Panc1 (cell line): ENCODE measurements at regions not wholly inside any gene's neighbourhood (a gene's known extent, or its start where the extent isn't known, plus 50 kb on each side); places are given as distances from the start of the nearest gene placed in this dataset.

Experiments
- ATAC-seq: fragments of 200-7000 bp; cut with Tn5 transposase; 2 replicates; pipeline ENCODE4 v1.9.1; 2020; ENCODE audit warnings: mild to moderate bottlenecking, moderate library complexity
- BruUV-seq: library from RNA; stranded (reverse); fragments of 400-500 nt; replicated peaks from 2 replicates; lab custom pipeline; 2021; lab: Mats Ljungman, UMichigan
- CTCF ChIA-PET: fragments of 300-600 bp; sonication (Branson Sonifier 250); formaldehyde crosslinking; loops from one replicate; lab custom pipeline; 2022; ENCODE audit warnings: antibody characterized with exemption; lab: Charles Lee
- POLR2A ChIA-PET: fragments of 300-600 bp; sonication (Branson Sonifier 250); formaldehyde crosslinking; loops from one replicate; lab custom pipeline; 2022; ENCODE audit warnings: antibody characterized with exemption; lab: Charles Lee
- DNase-seq: peaks from one replicate; pipeline ENCODE4 v3.0.0-alpha.2; 2010; ENCODE audit warnings: low read depth, low spot score
- H3K27ac ChIP-seq: 2 replicates; pipeline ENCODE4 v1.5.1; 2011; ENCODE audit warnings: mild to moderate bottlenecking, low read length, inconsistent platforms
- H3K27me3 ChIP-seq: fragments of 200-500 bp; sonication (Bioruptor generic); 2 replicates; pipeline ENCODE4 v1.6.0; 2014; ENCODE audit warnings: low read length, inconsistent platforms; ENCODE audit not compliant: control insufficient read depth, insufficient read depth
- H3K36me3 ChIP-seq: fragments of 200-500 bp; sonication (Bioruptor generic); 2 replicates; pipeline ENCODE4 v1.5.1; 2014; ENCODE audit warnings: inconsistent platforms, mild to moderate bottlenecking, low read length, moderate library complexity; ENCODE audit not compliant: control insufficient read depth, insufficient read depth
- H3K4me1 ChIP-seq: 2 replicates; pipeline ENCODE4 v1.5.1; 2011; ENCODE audit warnings: inconsistent platforms, mild to moderate bottlenecking, low read length, moderate library complexity; ENCODE audit not compliant: control insufficient read depth, insufficient read depth
- H3K4me3 ChIP-seq, 2 experiments: 2 replicates each; pipeline ENCODE4 v1.5.1; 2011 to 2012; ENCODE audit warnings: low read depth in 2 of 2, low read length in 2 of 2, mild to moderate bottlenecking in 2 of 2, inconsistent platforms in 1 of 2, moderate library complexity in 1 of 2
- H3K9me3 ChIP-seq: fragments of 200-500 bp; sonication (Bioruptor generic); 2 replicates; pipeline ENCODE4 v1.5.1; 2014; ENCODE audit warnings: low read depth, mild to moderate bottlenecking, inconsistent platforms, low read length, moderate library complexity; ENCODE audit not compliant: control insufficient read depth, insufficient read depth
- CTCF ChIP-seq: fragments of 450-650 bp; IDR thresholded peaks from 2 replicates; pipeline ENCODE4 v1.5.1; 2017; ENCODE audit warnings: mild to moderate bottlenecking
- POLR2AphosphoS5 ChIP-seq: IDR thresholded peaks from 2 replicates; pipeline ENCODE4 v1.6.1; 2012; ENCODE audit warnings: mild to moderate bottlenecking, low read depth, low read length, moderate library complexity
- REST ChIP-seq, 2 experiments: IDR thresholded peaks; 2 replicates each; pipeline ENCODE4 v1.6.1; 2011 to 2012; ENCODE audit warnings: low read depth in 2 of 2, control low read depth in 1 of 2, low read length in 1 of 2, mild to moderate bottlenecking in 1 of 2, moderate library complexity in 1 of 2; ENCODE audit not compliant: insufficient read depth in 1 of 2
- SIN3A ChIP-seq: IDR thresholded peaks from 2 replicates; pipeline ENCODE4 v1.6.1; 2012; ENCODE audit warnings: low read depth, mild to moderate bottlenecking, low read length, moderate library complexity, borderline replicate concordance; ENCODE audit not compliant: insufficient read depth
- TCF7L2 ChIP-seq: IDR thresholded peaks from 2 replicates; pipeline ENCODE4 v1.6.1; 2011; ENCODE audit warnings: mild to moderate bottlenecking, low read depth, low read length, inconsistent platforms
- in situ Hi-C: cut with HindIII; loops from 2 replicates; pipeline ENCODE4 v1.10.0; 2016; ENCODE audit warnings: low sequenced_read_pairs, low pct_unique_long_range_greater_than_20kb
- intact Hi-C: fragments of 100-400 bp; cut with micrococcal nuclease; formaldehyde crosslinking; loops from one replicate; pipeline ENCODE4 v1.10.0; 2022; ENCODE audit not compliant: unreplicated experiment

GRCh38 chr2:224308272-224308911 is 93.5 kb downstream of the FAM124B start:
- in situ Hi-C loops (no loop called here), intact Hi-C loops (no loop called here)
- H3K4me1 ChIP-seq: no peaks in the 10 kb centered on the region
- H3K27ac ChIP-seq: no peak overlapping the region
- POLR2A ChIA-PET: no interaction called here
- no peaks in the 10 kb centered on the region for H3K9me3 ChIP-seq
- H3K4me3 ChIP-seq: no peak overlapping the region
- TF ChIP-seq CTCF (no peak), REST (IDR thresholded peaks at IDR 0.05; ENCODE audit: insufficient read depth in 1 of 2, low read depth in 2 of 2, low read length in 1 of 2) (no peak), SIN3A (no peak), TCF7L2 (no peak), POLR2AphosphoS5 (no peak)
- H3K36me3 ChIP-seq: no peaks in the 10 kb centered on the region
- no peak for DNase-seq
- no TSS peak for BruUV-seq
- H3K27me3 ChIP-seq: no peaks in the 10 kb centered on the region
- CTCF ChIA-PET: no interaction called here
- ATAC-seq: no peak

DNA sequence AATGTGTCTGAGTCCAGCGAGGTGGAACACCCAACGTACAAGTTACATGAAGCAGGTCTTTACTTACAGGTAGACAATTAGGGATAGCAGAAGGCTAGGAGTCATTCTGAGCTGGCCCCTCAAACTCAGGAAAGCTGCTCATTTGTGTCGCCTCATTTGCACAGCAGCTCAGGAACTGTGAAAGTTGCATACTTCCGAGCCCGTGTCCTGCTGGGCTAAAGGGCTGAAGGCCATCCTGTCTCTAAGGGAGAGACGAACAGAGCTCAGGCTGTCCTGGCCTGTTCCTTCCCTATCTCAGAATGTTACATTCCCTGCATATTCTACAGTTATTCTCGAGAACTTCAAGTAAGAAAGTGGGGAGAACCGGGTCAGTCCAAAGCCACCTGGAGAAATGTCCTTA is 99.0 kb downstream of the FAM124B start:
- Histone ChIP-seq H3K27ac (no peak overlapping the region), H3K9me3 (no peaks in the 10 kb centered on the region), H3K4me1 (no peaks in the 10 kb centered on the region), H3K4me3 (no peak overlapping the region), H3K36me3 (no peaks in the 10 kb centered on the region), H3K27me3 (no peaks in the 10 kb centered on the region)
- in situ Hi-C loops: no loop called here
- intact Hi-C loops: no loop called here
- no peak for DNase-seq
- ChIA-PET POLR2A (no interaction called here), CTCF (no interaction called here)
- TF ChIP-seq CTCF (no peak), TCF7L2 (no peak), POLR2AphosphoS5 (no peak)
- ATAC-seq: no peak
- no TSS peak for BruUV-seq
